Right hindlimb (tissue), 1 donor: ENCODE measurements at regions not wholly inside any gene's neighbourhood (a gene's known extent, or its start where the extent isn't known, plus 50 kb on each side); places are given as distances from the start of the nearest gene placed in this dataset.
"Not testable (repeated sequence)": the region's sequence is repeated elsewhere in the genome, so short reads cannot be mapped to it uniquely, and the experiment has no call there.

ENCODE experiments used
- DNase-seq: peaks from one replicate; pipeline ENCODE4 v3.0.0-alpha.2; 2018

DNA sequence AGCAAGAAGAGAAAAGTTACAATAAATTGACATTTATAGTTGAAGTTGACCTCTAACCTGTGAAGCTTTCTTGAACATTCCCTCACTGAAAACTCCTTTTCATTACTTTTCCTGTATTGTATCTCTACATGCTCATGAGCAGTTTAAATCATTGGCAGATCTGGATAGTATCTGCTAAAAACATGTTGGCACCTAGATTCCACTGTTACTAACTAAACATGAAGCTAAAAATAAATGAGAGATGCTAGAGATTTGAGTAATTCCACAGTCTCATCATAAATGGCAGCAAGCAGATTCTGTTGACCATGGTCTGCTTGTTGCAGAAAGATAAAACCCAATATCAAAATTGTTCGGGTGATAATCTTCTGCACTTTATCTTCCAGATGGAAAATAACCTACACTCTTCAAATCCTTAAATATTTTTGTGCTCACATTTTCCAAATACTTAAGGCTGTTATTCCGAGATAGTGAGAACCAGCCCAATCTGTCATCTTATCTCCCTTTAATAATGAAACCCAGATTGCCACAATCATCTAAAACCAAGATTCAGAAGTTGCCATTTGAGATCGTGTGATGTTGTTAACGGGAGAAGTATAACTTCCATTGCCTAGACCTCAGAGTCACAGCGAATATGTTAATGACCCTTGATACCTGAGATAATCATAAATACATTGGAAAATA is 171.0 kb upstream of the DAAM1 start:
- DNase-seq, result no peak

DNA sequence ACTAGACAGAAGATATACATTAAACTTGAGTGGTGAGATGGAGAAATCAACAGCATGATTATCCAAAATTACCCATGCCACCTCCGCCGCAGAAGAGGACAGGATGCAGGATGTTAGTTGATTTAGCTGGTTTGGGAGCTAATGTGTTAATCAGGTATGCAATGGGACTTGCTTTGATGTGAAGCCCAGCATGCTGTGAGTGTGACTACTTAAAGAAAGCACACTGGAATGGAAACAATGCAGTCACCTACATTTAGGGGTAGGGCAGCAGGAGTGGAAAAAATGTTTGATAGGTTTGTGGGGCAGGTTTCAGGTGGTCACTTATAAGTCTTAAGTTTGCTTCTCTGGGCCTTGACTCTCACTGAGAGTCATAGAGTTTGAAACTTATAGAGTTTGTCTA is 170.0 kb upstream of the DAAM1 start:
- no peak for DNase-seq

DNA sequence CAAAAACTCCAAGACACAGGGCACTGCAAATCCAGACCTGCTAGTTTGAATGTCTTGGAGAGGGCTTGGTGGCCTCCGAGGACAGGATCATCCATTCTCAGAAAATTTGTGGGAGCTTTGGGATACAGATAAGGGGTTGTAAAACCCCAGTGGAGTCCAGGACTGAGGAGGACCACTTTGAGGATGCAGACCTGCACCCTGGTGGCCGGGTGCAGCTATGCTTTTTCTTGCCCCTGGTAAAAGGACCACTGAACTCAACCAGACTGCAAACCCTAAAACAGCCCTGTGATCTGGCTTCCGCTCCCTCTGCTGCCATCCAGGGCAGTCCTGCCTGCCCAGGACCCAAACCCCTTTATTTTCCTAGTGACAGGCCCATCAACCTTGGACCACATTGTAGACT is 169.5 kb upstream of the DAAM1 start:
- DNase-seq, result no peak

DNA sequence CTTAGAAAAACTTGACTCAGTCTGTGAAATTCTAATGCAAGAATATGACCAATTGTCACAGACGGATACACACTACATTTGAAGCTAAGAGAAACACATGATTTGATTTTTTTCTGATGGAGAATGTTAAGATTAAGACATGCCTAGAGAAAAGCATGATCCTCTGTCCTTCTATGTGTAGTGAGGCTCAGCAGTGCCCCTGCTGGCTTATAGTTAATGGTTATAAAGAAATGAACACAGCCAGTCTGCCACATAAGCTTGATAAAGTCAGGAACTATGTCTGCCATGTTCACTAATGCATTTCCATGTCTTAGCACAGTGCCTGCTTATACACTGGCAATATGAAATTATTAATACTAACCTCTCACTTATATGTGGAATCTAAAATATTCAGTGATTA is 168.1 kb upstream of the DAAM1 start:
- DNase-seq, result no peak

DNA sequence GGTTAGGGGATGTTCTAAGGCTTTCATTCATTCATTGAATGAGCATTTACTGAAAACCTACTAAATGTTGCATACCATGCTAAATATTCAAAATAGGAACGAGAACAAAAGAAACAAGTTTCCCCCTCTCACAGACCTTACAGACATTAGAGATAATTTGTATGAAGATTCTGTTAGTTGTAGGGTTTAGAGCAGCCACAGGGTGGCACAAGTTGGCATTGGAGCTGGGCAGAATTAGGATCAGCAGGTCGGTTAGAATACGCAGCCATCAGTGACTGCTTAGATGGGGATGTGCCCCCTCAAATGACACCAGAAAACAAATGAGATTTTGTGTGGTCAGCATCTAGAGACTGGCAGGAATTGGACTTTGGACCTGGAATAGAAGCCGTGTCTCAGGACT is 166.3 kb upstream of the DAAM1 start:
- DNase-seq, result no peak

DNA sequence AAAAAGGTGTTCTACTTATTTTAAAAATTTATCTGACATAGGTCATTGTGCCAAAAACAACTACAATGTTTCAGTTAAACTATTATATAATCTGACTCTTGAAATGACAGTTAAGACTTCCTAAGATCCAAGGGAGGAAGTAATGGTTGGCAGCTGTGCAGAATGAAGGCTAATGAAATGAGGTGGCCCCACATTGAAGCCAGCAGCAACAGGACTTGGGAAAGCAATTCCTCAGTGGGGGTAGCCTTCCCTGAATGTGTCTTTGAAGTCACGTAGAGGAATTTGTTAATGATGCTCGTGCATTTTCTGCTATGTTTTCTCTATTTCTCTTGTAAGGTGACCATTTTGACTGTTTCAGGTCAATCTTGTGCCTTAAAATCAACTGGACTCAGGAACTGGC is 162.4 kb upstream of the DAAM1 start:
- DNase-seq, result no peak

DNA sequence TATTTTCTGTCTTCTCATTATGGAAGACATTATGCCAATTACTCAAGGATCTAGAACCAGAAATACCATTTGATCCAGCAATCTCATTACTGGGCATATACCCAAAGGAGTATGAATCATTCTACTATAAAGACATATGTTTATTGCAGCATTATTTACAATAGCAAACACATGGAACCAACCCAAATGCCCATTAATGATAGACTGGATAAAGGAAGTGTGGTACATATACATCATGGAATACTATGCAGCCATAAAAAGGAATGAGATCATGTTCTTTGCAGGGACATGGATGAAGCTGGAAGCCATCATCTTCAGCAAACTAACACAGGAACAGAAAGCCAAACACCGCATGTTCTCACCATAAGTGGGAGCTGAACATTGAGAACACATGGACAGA is 161.8 kb upstream of the DAAM1 start:
- DNase-seq, result not testable (repeated sequence)

DNA sequence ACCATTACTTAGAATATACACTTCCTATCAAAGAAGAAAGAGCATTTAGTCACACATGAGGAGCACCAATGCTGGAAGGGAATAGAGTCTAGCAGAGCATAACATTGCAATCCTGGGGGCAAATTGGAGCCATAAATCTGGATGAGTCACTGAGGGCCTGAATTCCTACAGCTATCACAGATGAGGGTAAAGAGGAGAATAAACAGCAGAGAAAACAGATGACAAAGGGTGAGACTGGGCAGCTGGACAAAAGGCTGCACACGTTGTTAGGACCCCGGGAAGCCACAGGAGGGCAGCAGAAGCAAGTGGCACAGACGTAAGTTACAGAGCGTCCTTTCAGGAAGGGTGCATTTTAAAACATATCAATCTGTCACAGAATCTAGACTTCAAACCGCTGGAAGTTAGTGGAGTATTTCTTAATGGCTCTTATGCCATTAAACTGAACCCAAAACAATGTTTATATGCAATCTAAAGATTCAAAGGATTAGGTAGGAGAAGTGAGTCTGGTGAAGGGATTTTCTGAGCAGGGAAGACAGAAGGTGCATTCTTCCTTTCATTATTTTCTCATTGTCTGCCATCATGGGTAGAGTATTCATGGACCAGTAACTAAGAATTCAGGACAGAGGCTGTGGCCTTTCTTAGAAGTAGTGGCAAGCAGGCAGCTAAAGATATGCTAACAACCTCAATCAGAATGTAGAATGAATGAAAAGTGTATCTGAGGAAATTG is 159.8 kb upstream of the DAAM1 start:
- peak; percentile 80 for DNase-seq

DNA sequence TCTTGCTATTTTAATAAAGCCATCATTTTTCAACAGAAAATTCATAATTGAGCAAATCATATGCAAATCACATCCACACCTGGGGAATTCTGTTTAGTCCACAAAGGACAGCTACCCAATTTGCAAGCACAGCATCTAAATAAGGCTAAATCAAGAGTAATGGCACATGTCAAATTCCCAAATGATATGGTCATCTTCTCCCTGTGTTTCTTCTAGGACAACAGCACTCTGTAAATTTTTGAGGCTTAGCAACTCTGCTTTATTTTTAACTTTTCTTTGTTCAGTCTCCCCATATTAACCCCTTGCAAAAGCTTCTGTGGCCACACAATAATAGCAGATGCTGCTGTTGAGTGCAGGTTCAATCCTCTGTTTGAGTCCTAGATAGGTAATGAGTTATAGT is 155.6 kb upstream of the DAAM1 start:
- no peak for DNase-seq

DNA sequence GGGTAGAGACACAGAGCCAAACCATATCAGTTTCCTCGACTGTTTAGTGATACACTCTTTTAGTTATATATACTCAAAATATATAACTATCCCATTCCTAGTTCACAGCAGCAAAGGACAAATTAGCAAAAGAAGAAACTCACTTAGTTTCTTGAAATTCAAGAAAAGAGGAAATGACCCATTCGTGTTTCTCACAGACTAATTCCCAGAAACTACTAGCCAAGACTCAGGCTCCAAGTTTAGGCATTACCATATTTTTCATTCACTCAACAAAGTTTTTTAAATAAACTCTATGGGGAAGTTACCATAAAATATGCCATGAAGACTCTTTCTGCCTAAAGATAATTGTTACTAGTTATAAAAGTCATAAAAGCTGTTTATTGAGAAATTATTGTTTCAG is 152.3 kb upstream of the DAAM1 start:
- DNase-seq, result no peak

DNA sequence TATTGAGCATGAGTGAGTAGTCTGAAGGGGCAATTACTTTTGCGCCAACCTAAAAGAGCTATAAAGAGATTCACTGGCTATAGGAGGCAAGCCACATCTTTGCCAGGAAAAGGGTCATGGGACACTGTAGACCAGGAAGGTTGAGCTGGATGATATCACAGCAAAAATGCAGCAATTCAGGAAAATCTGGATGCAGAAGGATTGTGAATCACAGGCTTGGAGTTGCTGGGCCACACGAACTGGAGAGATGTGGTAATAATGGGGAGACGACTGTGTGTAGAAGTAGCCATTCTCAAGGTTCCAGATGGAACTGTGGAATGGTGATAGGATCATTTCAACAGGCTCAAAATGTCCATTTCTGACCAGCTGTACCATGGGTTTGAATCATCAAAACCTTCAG is 151.4 kb upstream of the DAAM1 start:
- DNase-seq, result no peak

DNA sequence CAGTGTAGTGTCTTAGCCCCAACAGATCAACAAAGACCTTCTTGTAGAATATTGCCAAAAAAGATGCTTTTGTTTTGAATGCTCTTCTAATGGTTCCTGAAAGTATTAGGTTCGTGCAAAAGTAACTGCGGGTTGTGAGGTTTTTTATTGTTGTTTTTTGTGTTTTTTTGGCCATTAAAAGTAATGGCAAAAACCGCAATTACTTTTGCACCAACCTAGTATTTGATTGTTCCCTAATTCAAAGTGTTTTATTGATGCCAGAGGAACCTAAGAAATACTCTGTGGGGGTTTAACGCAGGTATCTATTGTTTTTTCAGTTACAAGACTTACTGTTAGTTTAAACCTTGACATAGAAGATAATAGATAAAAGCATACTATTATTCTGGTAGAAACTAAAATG is 150.8 kb upstream of the DAAM1 start:
- DNase-seq, result no peak

DNA sequence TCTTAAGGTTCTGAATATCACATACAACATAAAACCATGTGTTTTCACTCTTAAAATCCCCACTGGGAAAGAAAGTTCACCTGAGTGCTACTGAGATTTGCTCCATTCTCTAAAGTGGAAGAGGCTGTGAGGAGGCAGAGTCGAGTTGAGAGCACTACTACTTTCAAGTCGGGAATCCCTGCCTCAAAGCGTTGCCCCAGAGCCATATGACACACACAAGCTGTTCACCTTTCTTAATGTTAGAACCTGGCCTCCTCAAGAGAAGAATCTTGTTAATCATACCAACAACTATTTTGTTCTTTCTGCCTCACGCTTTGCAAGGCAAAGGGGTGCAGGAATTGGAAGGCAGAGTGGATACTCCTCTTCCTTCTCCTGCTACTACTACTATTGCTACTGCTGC is 149.7 kb upstream of the DAAM1 start:
- DNase-seq, result no peak

DNA sequence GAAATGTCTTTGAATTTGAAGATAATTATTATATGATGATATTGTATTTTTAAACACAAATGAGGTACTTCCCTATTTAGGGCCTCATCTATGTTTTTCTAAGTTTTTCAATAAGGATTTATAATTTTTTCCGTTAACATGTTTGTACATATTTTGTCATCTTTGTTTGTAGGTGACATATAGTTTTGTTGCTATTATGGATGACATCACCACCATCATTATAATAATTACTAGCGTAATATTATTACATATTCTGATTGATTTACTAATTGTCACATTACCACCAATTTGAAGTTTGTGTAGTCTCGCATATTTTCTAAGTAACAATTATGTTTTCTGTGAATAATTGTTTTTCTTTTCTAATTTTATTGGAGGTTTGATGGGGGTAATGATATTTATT is 147.2 kb upstream of the DAAM1 start:
- DNase-seq, result no peak

DNA sequence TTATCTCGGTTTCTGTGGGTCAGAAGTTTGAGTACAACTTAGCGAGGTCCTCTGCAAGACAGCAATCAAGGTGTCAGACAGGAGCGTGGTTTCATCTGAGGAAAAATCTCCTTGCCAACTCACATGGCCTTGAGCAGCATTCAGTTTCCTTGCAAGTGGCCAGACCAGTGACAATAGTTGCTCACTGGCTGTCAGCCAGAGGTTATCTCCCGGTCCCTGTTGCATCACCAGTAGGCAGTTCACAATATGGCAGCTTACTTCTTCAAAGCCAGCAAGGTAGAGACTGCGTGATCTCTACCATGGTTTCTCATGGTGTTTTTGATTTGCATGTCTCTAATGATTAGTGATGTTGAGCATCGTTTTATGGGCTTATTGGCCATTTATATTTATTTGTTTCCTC is 143.8 kb upstream of the DAAM1 start:
- DNase-seq, result no peak

DNA sequence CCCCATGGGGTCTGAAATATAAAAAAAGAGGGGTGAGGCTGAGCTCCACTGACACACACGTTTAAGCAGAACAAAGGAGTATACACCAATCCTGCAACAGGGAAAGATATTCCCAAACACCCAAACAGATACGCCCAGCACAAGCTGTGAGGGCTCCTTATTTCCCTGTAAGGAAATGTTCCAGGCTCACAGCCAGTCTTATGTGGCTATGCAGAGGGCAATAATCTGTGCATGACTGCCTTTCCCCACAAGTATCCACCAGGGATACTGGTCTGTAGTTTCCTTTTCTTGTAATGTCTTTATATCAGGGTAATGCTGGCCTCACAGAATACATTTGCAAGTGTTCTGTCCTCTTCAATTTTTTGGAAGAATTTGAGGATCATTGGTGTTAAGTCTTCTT is 141.7 kb upstream of the DAAM1 start:
- peak; percentile 24 for DNase-seq

DNA sequence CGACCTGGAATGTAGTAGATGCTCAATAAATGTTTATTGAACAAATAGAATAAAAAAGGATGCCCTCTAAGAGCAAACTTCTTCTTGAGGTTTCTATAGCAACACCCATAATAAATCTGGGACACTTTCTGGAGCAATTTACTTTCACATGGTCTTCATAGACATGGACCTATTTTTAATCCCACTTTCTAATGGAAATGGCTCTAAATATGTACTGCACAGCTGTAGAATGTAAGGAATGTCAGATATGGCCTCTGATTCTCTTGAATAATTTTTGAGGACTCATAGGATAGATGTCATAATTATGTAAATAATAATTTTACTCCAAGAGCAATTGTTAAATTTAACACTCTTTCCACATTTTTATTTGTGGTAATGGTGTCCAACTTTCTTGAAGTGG is 133.5 kb upstream of the DAAM1 start:
- DNase-seq, result no peak

DNA sequence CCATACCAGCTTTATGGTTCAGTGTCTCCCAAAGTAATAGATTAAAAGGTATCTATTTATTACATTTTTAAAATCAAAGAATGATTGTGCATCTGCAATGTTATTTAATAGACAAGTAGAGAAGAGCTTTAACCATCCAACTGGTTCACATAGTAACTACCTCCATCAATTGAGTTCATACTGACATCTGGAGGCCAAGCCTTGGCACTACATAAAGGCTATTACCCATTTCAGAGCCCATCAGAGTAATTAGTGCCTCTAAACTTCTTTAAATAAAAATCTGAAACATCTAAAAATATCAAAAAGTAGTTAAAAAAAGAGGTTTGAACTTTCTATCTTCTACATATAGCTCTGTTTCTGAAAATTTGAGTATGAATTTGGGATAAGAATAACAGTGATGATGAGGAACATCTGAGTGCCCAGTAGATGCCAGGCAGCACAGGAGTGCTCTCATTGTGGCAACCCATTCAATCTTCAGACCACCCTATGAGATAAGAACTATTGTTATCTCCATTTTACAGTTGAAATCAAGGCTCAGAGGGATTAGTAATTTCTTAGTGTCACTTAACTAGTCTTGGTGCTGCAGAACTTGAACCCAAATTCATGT is 132.9 kb upstream of the DAAM1 start:
- peak; percentile 39 for DNase-seq

DNA sequence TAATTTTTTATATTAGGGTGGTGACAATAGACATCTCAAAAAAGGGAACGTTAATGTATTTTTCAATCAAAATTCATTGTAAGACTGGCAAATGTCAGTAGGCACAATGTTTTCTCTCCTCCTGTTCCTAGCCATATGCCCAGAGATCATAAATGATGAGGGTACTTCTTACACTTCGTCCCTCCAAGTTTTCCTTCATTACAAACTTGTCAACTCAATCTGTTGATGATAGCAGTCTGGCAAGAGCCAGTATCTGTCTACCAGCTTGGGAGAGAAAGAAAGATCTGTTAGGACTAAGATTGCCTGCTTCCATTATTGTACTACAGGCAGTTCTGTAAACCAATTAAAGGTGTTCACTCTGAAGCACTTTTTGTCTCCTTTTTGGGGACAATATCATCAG is 130.9 kb upstream of the DAAM1 start:
- no peak for DNase-seq

DNA sequence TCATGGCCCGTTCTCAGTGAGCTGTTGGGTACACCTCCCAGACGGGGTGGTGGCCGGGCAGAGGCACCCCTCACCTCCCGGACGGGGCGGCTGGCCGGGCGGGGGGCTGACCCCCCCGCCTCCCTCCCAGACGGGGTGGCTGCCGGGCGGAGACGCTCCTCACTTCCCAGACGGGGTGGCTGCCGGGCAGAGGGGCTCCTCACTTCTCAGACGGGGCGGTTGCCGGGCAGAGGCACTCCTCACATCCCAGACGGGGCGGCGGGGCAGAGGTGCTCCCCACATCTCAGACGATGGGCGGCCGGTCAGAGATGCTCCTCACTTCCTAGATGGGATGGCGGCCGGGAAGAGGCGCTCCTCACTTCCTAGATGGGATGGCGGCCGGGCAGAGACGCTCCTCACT is 129.7 kb upstream of the DAAM1 start:
- not testable (repeated sequence) for DNase-seq

DNA sequence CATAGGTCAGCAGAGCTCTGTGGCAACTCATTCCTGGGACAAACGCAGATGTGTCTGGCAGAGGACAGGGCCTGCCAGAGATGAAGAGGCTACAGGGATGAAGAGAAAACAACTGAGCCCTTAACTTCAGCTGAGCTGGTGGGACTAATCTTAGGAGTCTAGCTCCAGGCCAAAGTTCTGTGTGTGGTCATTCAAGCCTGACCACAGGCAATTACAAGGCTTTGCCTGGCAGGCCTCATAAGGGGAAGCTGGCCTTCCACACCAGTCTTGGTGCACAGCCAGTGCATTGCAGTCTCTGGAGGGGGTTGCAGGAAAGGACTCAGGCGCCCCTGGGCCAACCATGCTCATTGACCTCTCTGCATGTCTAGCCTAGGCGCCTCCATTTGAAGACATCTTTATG is 127.6 kb upstream of the DAAM1 start:
- peak; percentile 27 for DNase-seq

DNA sequence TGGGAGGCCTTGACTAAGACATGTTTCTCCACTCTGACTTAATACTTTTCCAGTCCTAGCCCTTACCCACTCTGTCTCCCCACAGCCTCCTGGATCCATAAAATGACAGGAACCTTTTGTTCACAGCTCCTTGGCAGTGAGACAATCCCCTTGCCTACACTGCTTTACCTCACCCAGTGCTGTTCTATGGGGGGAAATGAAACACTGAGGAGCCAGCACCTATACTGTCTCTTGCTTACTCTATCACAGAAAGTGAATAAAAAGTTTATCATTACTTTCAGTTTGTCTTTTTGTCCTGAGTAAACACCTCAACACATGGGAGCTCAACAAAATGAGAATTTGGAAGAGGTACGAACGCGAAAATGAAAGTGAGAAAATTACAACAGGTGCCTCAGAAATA is 127.2 kb upstream of the DAAM1 start:
- no peak for DNase-seq

DNA sequence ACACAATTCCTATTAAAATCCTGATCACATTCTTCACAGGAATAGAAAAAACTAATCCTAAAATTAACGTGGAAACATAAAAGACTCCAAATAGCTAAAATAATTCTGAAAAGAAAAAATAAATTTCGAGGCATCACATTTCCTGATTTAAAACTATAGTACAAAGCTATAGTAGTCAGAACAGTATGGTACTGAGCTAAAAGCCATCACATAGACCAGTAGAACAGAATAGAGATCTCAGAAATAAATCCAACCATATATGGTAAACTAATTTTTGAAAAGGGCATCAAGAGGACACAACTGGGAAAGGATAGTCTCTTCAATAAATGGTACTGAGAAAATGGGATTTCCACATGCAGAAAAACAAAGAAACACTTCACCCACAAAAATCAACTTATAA is 125.2 kb upstream of the DAAM1 start:
- DNase-seq, result no peak

DNA sequence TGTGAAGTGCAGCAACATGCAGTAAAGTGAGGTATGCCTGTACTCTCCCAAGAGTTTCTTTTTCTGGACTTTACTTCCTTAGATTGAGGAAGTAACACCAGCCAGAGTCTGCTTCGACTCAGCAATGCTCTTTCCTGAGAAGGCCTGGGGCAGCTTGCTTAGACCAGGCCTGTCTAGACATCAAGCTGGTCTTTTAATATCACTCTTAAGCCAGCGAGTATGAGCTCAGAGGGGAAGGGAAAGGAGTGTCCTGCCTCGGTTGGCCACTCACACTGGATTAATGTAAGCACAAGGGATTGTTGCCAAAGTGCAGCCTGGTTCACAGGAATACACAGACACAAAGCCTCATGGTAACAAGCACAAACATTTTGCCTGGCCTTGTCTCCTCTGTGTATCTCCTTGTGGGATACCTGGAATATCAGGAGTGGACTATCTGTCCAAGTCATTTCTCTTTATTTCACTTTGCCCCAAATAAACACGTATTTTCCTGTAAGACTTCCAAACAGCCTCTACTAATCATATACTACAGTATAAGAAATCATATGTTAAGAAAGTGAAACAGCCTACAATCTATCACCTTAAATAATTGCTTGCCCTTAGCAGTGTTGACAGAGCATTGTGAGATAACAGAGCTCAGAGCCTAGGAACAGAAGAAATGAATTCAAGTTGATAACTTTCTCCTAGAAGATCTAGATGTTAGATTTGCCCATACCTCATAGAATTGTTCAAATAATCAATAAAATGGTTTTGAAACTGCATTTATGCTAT is 121.2 kb upstream of the DAAM1 start:
- DNase-seq, result no peak
